D721Med (cell line): ENCODE measurements at regions not wholly inside any gene's neighbourhood (a gene's known extent, or its start where the extent isn't known, plus 50 kb on each side); places are given as distances from the start of the nearest gene placed in this dataset.

Experiments used
- DNase-seq: peaks from one replicate; pipeline ENCODE4 v3.0.0; 2011; ENCODE audit warnings: low spot score; ENCODE audit not compliant: insufficient read length
- FAIRE-seq: peaks from 2 replicates; lab custom pipeline; 2011; peaks lifted over from hg19 to GRCh38; lab: Jason Lieb, UNC
- CTCF ChIP-seq: IDR thresholded peaks from 2 replicates; pipeline ENCODE4 v1.5.1; 2012; ENCODE audit warnings: mild to moderate bottlenecking, control low read depth; ENCODE audit not compliant: insufficient read depth; ENCODE audit errors: missing control alignments

- DNase-seq (no peak), FAIRE-seq (no peak)
Observed at GRCh38 chrX:49753691-49754090, 57.9 kb upstream of the PAGE1 start.

GRCh38 chrX:49748211-49748956 is 52.6 kb upstream of the PAGE1 start:
- DNase-seq (no peak), FAIRE-seq (no peak)
- TF ChIP-seq CTCF: no peak

More at GRCh38 chrX:49753691-49754090, 57.9 kb upstream of the PAGE1 start:
- no peak for TF ChIP-seq CTCF

- DNase-seq: no peak
- TF ChIP-seq CTCF: no peak
- no peak for FAIRE-seq
Observed at GRCh38 chrX:49746306-49746705, 50.5 kb upstream of the PAGE1 start.
